ENCODE measurements at regions not wholly inside any gene's neighbourhood (a gene's known extent, or its start where the extent isn't known, plus 50 kb on each side); places are given as distances from the start of the nearest gene placed in this dataset.

DNA sequence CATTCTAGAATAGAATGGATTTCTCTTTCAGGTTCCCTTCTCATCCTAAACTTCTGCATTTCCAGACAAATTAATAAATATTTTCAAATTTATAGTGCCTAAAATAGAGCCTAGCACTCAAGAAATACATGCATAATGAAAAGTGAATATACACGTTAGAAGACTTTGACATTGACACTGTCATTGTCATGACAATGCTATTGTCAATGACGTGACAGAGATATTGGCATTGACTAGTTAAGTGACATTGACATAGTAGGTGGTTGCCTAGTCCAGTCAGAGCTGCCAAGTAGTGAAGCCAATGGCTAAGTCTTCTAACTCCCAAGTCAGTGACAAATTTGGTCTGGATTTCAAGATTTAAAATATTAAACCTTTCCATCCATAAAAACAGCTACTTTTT, 410.5 kb downstream of the LMO4 start:
- H3K4me1 ChIP-seq (ENCODE audit: control insufficient read depth, insufficient read depth, low read length): no peaks in the 10 kb centered on the region
- no peak for DNase-seq
- WGBS, 2 experiments (ENCODE audit: insufficient coverage in 1 of 2, insufficient read length in 1 of 2): 85 to 89% methylated on average over 2 of the region's 2 CpGs
- H3K9me3 ChIP-seq (ENCODE audit: control insufficient read depth, low read length): no peaks in the 10 kb centered on the region
- no peak overlapping the region for H3K27ac Mint-ChIP-seq
- H3K36me3 Mint-ChIP-seq (ENCODE audit: low read depth): no peaks in the 10 kb centered on the region
- H3K27me3 Mint-ChIP-seq (ENCODE audit: insufficient read depth): no peaks in the 10 kb centered on the region
- H3K4me3 Mint-ChIP-seq: no peak overlapping the region
- TF ChIP-seq, protein P1, sequence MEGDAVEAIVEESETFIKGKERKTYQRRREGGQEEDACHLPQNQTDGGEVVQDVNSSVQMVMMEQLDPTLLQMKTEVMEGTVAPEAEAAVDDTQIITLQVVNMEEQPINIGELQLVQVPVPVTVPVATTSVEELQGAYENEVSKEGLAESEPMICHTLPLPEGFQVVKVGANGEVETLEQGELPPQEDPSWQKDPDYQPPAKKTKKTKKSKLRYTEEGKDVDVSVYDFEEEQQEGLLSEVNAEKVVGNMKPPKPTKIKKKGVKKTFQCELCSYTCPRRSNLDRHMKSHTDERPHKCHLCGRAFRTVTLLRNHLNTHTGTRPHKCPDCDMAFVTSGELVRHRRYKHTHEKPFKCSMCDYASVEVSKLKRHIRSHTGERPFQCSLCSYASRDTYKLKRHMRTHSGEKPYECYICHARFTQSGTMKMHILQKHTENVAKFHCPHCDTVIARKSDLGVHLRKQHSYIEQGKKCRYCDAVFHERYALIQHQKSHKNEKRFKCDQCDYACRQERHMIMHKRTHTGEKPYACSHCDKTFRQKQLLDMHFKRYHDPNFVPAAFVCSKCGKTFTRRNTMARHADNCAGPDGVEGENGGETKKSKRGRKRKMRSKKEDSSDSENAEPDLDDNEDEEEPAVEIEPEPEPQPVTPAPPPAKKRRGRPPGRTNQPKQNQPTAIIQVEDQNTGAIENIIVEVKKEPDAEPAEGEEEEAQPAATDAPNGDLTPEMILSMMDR (conservative IDR thresholded peaks at IDR 0.05): no peak
- H3K27me3 ChIP-seq (ENCODE audit: control insufficient read depth, insufficient read depth, low read length, poor library complexity, severe bottlenecking): no peaks in the 10 kb centered on the region
- no peaks in the 10 kb centered on the region for H3K9me3 Mint-ChIP-seq
- H3K9ac ChIP-seq (ENCODE audit: extremely low read depth, low read length, poor library complexity, severe bottlenecking): no peak overlapping the region
- H3K36me3 ChIP-seq (ENCODE audit: control insufficient read depth, insufficient read depth, low read length): no peaks in the 10 kb centered on the region
- H3K27ac ChIP-seq (ENCODE audit: low read depth, low read length): no peak overlapping the region
- H3K4me3 ChIP-seq (ENCODE audit: low read length): no peak overlapping the region
- H3K4me1 Mint-ChIP-seq: peaks cover 13% of the 10 kb centered on the region

DNA sequence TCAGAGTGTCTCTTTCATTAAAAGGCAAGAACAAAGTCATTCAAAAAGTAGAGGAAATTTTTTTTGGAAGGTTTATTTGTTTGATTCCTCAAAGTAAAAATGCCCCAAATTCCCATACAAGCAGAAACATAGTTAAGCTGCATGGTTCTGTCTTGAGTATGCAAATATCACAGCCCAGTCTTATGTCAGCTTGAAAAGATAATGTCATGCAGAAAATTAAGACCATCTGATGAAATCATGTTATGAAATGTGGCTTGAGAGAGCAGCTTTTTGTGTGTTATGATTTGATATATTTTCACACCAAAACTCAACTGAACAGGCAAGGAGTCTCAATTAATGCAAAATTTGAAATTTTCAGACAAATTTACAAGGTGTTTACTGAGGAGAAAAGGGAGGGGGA, 411.0 kb downstream of the LMO4 start:
- no peaks in the 10 kb centered on the region for H3K36me3 Mint-ChIP-seq (ENCODE audit: low read depth)
- no peaks in the 10 kb centered on the region for H3K4me1 ChIP-seq (ENCODE audit: control insufficient read depth, insufficient read depth, low read length)
- no peak overlapping the region for H3K9ac ChIP-seq (ENCODE audit: extremely low read depth, low read length, poor library complexity, severe bottlenecking)
- DNase-seq: no peak
- H3K36me3 ChIP-seq (ENCODE audit: control insufficient read depth, insufficient read depth, low read length): no peaks in the 10 kb centered on the region
- H3K27me3 Mint-ChIP-seq (ENCODE audit: insufficient read depth): no peaks in the 10 kb centered on the region
- no peaks in the 10 kb centered on the region for H3K9me3 Mint-ChIP-seq
- H3K4me3 ChIP-seq (ENCODE audit: low read length): no peak overlapping the region
- H3K9me3 ChIP-seq (ENCODE audit: control insufficient read depth, low read length): no peaks in the 10 kb centered on the region
- H3K4me3 Mint-ChIP-seq: no peak overlapping the region
- no peak overlapping the region for H3K27ac ChIP-seq (ENCODE audit: low read depth, low read length)
- H3K27me3 ChIP-seq (ENCODE audit: control insufficient read depth, insufficient read depth, low read length, poor library complexity, severe bottlenecking): no peaks in the 10 kb centered on the region
- no peak overlapping the region for H3K27ac Mint-ChIP-seq
- H3K4me1 Mint-ChIP-seq: peaks cover 13% of the 10 kb centered on the region
- TF ChIP-seq, protein P1 (conservative IDR thresholded peaks at IDR 0.05): no peak

GRCh38 chr1:87743256-87743655, 414.6 kb downstream of the LMO4 start:
- Mint-ChIP-seq H3K4me1 (no peaks in the 10 kb centered on the region), H3K36me3 (ENCODE audit: low read depth) (no peaks in the 10 kb centered on the region), H3K9me3 (no peaks in the 10 kb centered on the region), H3K27me3 (ENCODE audit: insufficient read depth) (peaks cover 2% of the 10 kb centered on the region), H3K27ac (no peak overlapping the region), H3K4me3 (no peak overlapping the region)
- TF ChIP-seq, protein P1 (conservative IDR thresholded peaks at IDR 0.05): no peak
- Histone ChIP-seq H3K9me3 (ENCODE audit: control insufficient read depth, low read length) (no peaks in the 10 kb centered on the region), H3K36me3 (ENCODE audit: control insufficient read depth, insufficient read depth, low read length) (no peaks in the 10 kb centered on the region), H3K27ac (ENCODE audit: low read depth, low read length) (no peak overlapping the region), H3K9ac (ENCODE audit: extremely low read depth, low read length, poor library complexity, severe bottlenecking) (no peak overlapping the region), H3K4me1 (ENCODE audit: control insufficient read depth, insufficient read depth, low read length) (no peaks in the 10 kb centered on the region), H3K4me3 (ENCODE audit: low read length) (no peak overlapping the region), H3K27me3 (ENCODE audit: control insufficient read depth, insufficient read depth, low read length, poor library complexity, severe bottlenecking) (no peaks in the 10 kb centered on the region)
- DNase-seq: no peak
- 99 to 100% methylated on average over 2 to 4 of the region's 4 CpGs for WGBS, 2 experiments (ENCODE audit: insufficient coverage in 1 of 2, insufficient read length in 1 of 2)
